SK-N-SH (cell line): ENCODE measurements at regions not wholly inside any gene's neighbourhood (a gene's known extent, or its start where the extent isn't known, plus 50 kb on each side); places are given as distances from the start of the nearest gene placed in this dataset.

ENCODE experiments used
- CTCF ChIA-PET: fragments of 300-600, 350-600 bp; formaldehyde crosslinking; extraction: SDS; loops from one replicate; lab custom pipeline; 2021; lab: Yijun Ruan, JAX
- POLR2A ChIA-PET: fragments of 350-600 bp; sonication (Branson Sonifier 250); formaldehyde crosslinking; extraction: SDS; loops from one replicate; lab custom pipeline; 2020; ENCODE audit warnings: antibody characterized with exemption, inconsistent platforms; lab: Yijun Ruan, JAX
- DNase-seq: peaks from one replicate; pipeline ENCODE4 v3.0.0; 2012
- H2AFZ ChIP-seq: fragments of 200-600 bp; sonication (generic); 2 replicates; pipeline ENCODE4 v1.8.1; 2016; ENCODE audit warnings: antibody characterized with exemption, mild to moderate bottlenecking, low read depth
- H3F3A ChIP-seq: fragments of 200-600 bp; sonication (generic); replicated peaks from 2 replicates; pipeline ENCODE3; 2016; ENCODE audit warnings: antibody characterized with exemption, mild to moderate bottlenecking; ENCODE audit not compliant: insufficient read depth
- H3K27ac ChIP-seq, 2 experiments: fragments of 200-500 bp in 1 of 2; fragments of 200-600 bp in 1 of 2; sonication (Bioruptor generic) in 1 of 2; sonication (generic), shearing (Covaris generic) in 1 of 2; 2 replicates each; pipeline versions ENCODE4 v1.5.1 to v1.6.1; 2014 to 2016; ENCODE audit warnings: low read depth in 2 of 2, inconsistent platforms in 1 of 2, low read length in 1 of 2, mild to moderate bottlenecking in 1 of 2, mixed read lengths in 1 of 2
- H3K27me3 ChIP-seq: fragments of 200-600 bp; sonication (generic), shearing (Covaris generic); 2 replicates; pipeline ENCODE4 v1.6.1; 2016; ENCODE audit warnings: mixed run types; ENCODE audit not compliant: insufficient read depth
- H3K36me3 ChIP-seq, 2 experiments: fragments of 200-500 bp in 1 of 2; fragments of 200-600 bp in 1 of 2; sonication (Bioruptor generic) in 1 of 2; sonication (generic) in 1 of 2; replicated peaks in 1 of 2; 2 replicates each; pipeline versions ENCODE3 to v1.5.1; 2014 to 2016; ENCODE audit warnings: low read length in 1 of 2, mild to moderate bottlenecking in 1 of 2; ENCODE audit not compliant: insufficient read depth in 2 of 2, control insufficient read depth in 1 of 2
- H3K4me1 ChIP-seq, 2 experiments: fragments of 200-500 bp in 1 of 2; fragments of 200-600 bp in 1 of 2; sonication (Bioruptor generic) in 1 of 2; sonication (generic), shearing (Covaris generic) in 1 of 2; 2 replicates each; pipeline versions ENCODE4 v1.5.1 to v1.6.1; 2014 to 2016; ENCODE audit warnings: low read depth in 1 of 2, low read length in 1 of 2, mixed run types in 1 of 2; ENCODE audit not compliant: insufficient read depth in 2 of 2, control insufficient read depth in 1 of 2
- H3K4me2 ChIP-seq: fragments of 200-600 bp; sonication (generic), shearing (Covaris generic); 2 replicates; pipeline ENCODE4 v1.6.1; 2017; ENCODE audit warnings: mixed run types
- H3K4me3 ChIP-seq, 2 experiments: fragments of 200-500 bp in 1 of 2; fragments of 200-600 bp in 1 of 2; sonication (Bioruptor generic) in 1 of 2; sonication (generic), shearing (Covaris generic) in 1 of 2; 2 replicates each; pipeline versions ENCODE4 v1.5.1 to v1.8.1; 2014 to 2016; ENCODE audit warnings: low read depth in 2 of 2, inconsistent platforms in 1 of 2, low read length in 1 of 2, mild to moderate bottlenecking in 1 of 2, mixed read lengths in 1 of 2, moderate library complexity in 1 of 2
- H3K79me2 ChIP-seq: fragments of 200-600 bp; sonication (generic); 2 replicates; pipeline ENCODE4 v1.8.1; 2017; ENCODE audit warnings: mild to moderate bottlenecking; ENCODE audit not compliant: insufficient read depth
- H3K9ac ChIP-seq: fragments of 200-600 bp; sonication (generic); 2 replicates; pipeline ENCODE4 v1.6.1; 2017; ENCODE audit warnings: mixed run types
- H3K9me2 ChIP-seq: fragments of 200-600 bp; sonication (generic); 2 replicates; pipeline ENCODE4 v1.6.1; 2017; ENCODE audit warnings: mixed run types
- H3K9me3 ChIP-seq: fragments of 200-600 bp; sonication (generic); 2 replicates; pipeline ENCODE4 v1.6.1; 2017; ENCODE audit warnings: mixed run types, mild to moderate bottlenecking, moderate library complexity
- H4K20me1 ChIP-seq: fragments of 200-600 bp; sonication (generic); 2 replicates; pipeline ENCODE4 v1.6.1; 2017; ENCODE audit warnings: mild to moderate bottlenecking, mixed run types; ENCODE audit not compliant: insufficient read depth
- ELF1 ChIP-seq: IDR thresholded peaks from 2 replicates; pipeline ENCODE4 v1.4.0; 2012
- EZH2phosphoT487 ChIP-seq: fragments of 200-600 bp; sonication (generic); IDR thresholded peaks from 2 replicates; pipeline ENCODE4 v1.6.1; 2017; ENCODE audit warnings: low read depth, mixed run types, mild to moderate bottlenecking, antibody characterized with exemption, moderate library complexity, borderline replicate concordance
- FOSL2 ChIP-seq: IDR thresholded peaks from 2 replicates; pipeline ENCODE4 v1.4.0; 2012; ENCODE audit warnings: low read depth, mild to moderate bottlenecking, moderate library complexity, borderline replicate concordance
- FOXJ3 ChIP-seq: sonication (generic); formaldehyde crosslinking; IDR thresholded peaks from 2 replicates; pipeline ENCODE4 v1.5.1; 2020; ENCODE audit warnings: mild to moderate bottlenecking, missing genetic modification reagents
- FOXM1 ChIP-seq: IDR thresholded peaks from 2 replicates; pipeline ENCODE4 v1.4.0; 2012; ENCODE audit warnings: low read depth, mild to moderate bottlenecking
- GABPA ChIP-seq: IDR thresholded peaks from 2 replicates; pipeline ENCODE4 v1.4.0; 2012; ENCODE audit warnings: low read depth, mild to moderate bottlenecking
- GATA2 ChIP-seq: sonication (generic); formaldehyde crosslinking; IDR thresholded peaks from 2 replicates; pipeline ENCODE4 v1.5.0; 2020; ENCODE audit warnings: mild to moderate bottlenecking, missing genetic modification reagents
- MXI1 ChIP-seq: IDR thresholded peaks from 2 replicates; pipeline ENCODE4 v1.6.1; 2012; ENCODE audit warnings: mild to moderate bottlenecking, low read depth, low read length, improper control_type of control experiment
- RCOR1 ChIP-seq: fragments of 150-350 bp; IDR thresholded peaks from 2 replicates; pipeline ENCODE4 v1.6.1; 2017; ENCODE audit warnings: antibody characterized with exemption, low read length
- RXRA ChIP-seq: IDR thresholded peaks from 2 replicates; pipeline ENCODE4 v1.4.0; 2012; ENCODE audit warnings: low read depth, mild to moderate bottlenecking, borderline replicate concordance
- SIN3A ChIP-seq: IDR thresholded peaks from 2 replicates; pipeline ENCODE4 v1.6.1; 2012; ENCODE audit warnings: low read depth, mild to moderate bottlenecking, low read length, moderate library complexity, borderline replicate concordance
- TCF12 ChIP-seq: IDR thresholded peaks from 2 replicates; pipeline ENCODE4 v1.4.0; 2012
- WGBS: methylation state at CpG from one replicate; pipeline ENCODE4 v1.1.6; 2017; ENCODE audit warnings: low lambda C conversion rate; 5-methylcytosine and 5-hydroxymethylcytosine counted together
- TF ChIP-seq, protein P1 (sequence below): IDR thresholded peaks from 2 replicates; pipeline ENCODE4 v1.6.1; 2012; ENCODE audit warnings: mild to moderate bottlenecking, low read depth, low read length, moderate library complexity
- TF ChIP-seq, protein P2 (sequence below): IDR thresholded peaks from 2 replicates; pipeline ENCODE4 v1.4.0; 2012; ENCODE audit warnings: low read depth

GRCh38 chr6:48733581-48733980 lies 622.6 kb upstream of the PTCHD4 start:
- H3K4me3 ChIP-seq = no peak overlapping the region
- no peak overlapping the region for H3K4me2 ChIP-seq
- POLR2A ChIA-PET = no interaction called here
- no peaks in the 10 kb centered on the region for H4K20me1 ChIP-seq
- H3K9ac ChIP-seq = no peak overlapping the region
- H3F3A ChIP-seq = peaks cover 8% of the 10 kb centered on the region
- no peaks in the 10 kb centered on the region for H3K79me2 ChIP-seq
- TF ChIP-seq FOSL2 (no peak), EZH2phosphoT487 (no peak), RCOR1 (no peak), SIN3A (no peak), GATA2 (CRISPR knock-in tag) (no peak), MXI1 (no peak), GABPA (no peak), ELF1 (no peak), FOXJ3 (CRISPR knock-in tag) (no peak), TCF12 (no peak), FOXM1 (no peak)
- TF ChIP-seq, protein P1, sequence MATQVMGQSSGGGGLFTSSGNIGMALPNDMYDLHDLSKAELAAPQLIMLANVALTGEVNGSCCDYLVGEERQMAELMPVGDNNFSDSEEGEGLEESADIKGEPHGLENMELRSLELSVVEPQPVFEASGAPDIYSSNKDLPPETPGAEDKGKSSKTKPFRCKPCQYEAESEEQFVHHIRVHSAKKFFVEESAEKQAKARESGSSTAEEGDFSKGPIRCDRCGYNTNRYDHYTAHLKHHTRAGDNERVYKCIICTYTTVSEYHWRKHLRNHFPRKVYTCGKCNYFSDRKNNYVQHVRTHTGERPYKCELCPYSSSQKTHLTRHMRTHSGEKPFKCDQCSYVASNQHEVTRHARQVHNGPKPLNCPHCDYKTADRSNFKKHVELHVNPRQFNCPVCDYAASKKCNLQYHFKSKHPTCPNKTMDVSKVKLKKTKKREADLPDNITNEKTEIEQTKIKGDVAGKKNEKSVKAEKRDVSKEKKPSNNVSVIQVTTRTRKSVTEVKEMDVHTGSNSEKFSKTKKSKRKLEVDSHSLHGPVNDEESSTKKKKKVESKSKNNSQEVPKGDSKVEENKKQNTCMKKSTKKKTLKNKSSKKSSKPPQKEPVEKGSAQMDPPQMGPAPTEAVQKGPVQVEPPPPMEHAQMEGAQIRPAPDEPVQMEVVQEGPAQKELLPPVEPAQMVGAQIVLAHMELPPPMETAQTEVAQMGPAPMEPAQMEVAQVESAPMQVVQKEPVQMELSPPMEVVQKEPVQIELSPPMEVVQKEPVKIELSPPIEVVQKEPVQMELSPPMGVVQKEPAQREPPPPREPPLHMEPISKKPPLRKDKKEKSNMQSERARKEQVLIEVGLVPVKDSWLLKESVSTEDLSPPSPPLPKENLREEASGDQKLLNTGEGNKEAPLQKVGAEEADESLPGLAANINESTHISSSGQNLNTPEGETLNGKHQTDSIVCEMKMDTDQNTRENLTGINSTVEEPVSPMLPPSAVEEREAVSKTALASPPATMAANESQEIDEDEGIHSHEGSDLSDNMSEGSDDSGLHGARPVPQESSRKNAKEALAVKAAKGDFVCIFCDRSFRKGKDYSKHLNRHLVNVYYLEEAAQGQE = no peak
- TF ChIP-seq, protein P2, sequence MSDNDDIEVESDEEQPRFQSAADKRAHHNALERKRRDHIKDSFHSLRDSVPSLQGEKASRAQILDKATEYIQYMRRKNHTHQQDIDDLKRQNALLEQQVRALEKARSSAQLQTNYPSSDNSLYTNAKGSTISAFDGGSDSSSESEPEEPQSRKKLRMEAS = no peak
- no peak for DNase-seq
- no peak overlapping the region for H2AFZ ChIP-seq
- 0% methylated on average over 1 of the region's 1 CpG for WGBS
- H3K4me1 ChIP-seq = no peaks in the 10 kb centered on the region; a peak in 1 of 4 replicates
- no peaks in the 10 kb centered on the region for H3K27me3 ChIP-seq
- H3K27ac ChIP-seq = no peak overlapping the region
- CTCF ChIA-PET = interaction anchor here (1.6 kb wide), 1 partner anchor 32 kb away, joined by 5 read pairs; no protein-coding TSS in a partner anchor
- H3K9me2 ChIP-seq = no peaks in the 10 kb centered on the region
- H3K36me3 ChIP-seq = no peaks in the 10 kb centered on the region
- H3K9me3 ChIP-seq = no peaks in the 10 kb centered on the region

- H3K4me2 ChIP-seq = no peak overlapping the region
- 3% methylated on average over 2 of the region's 2 CpGs for WGBS
- H3K27me3 ChIP-seq = no peaks in the 10 kb centered on the region
- H2AFZ ChIP-seq = no peak overlapping the region
- no peak overlapping the region for H3K27ac ChIP-seq
- H3F3A ChIP-seq = no peaks in the 10 kb centered on the region
- H3K79me2 ChIP-seq = no peaks in the 10 kb centered on the region
- TF ChIP-seq RCOR1 = no peak
- no peak for TF ChIP-seq RXRA
- no peak overlapping the region for H3K4me3 ChIP-seq
- H3K9ac ChIP-seq = no peak overlapping the region
- no peak for DNase-seq
- no peaks in the 10 kb centered on the region for H3K36me3 ChIP-seq
- no peaks in the 10 kb centered on the region for H3K4me1 ChIP-seq
- no peaks in the 10 kb centered on the region for H3K9me2 ChIP-seq
- no peaks in the 10 kb centered on the region for H4K20me1 ChIP-seq
- no peaks in the 10 kb centered on the region for H3K9me3 ChIP-seq
- ChIA-PET POLR2A (no interaction called here), CTCF (interaction anchor here (0.5 kb wide), 1 partner anchor 968 kb away, joined by 3 read pairs; no protein-coding TSS in a partner anchor)
Observed at GRCh38 chr6:48714699-48715098, 603.7 kb upstream of the PTCHD4 start.
